AG04450 (cell line): ENCODE measurements at regions not wholly inside any gene's neighbourhood (a gene's known extent, or its start where the extent isn't known, plus 50 kb on each side); places are given as distances from the start of the nearest gene placed in this dataset.

ENCODE experiments used
- CTCF ChIA-PET: fragments of 300-600, 350-600 bp; formaldehyde crosslinking; extraction: SDS; loops from one replicate; lab custom pipeline; 2022; ENCODE audit warnings: antibody characterized with exemption, inconsistent platforms; lab: Charles Lee
- POLR2A ChIA-PET: fragments of 350-600 bp; formaldehyde crosslinking; extraction: SDS; loops from one replicate; lab custom pipeline; 2021; ENCODE audit warnings: antibody characterized with exemption, inconsistent platforms; lab: Yijun Ruan, JAX
- DNase-seq: peaks from one replicate; pipeline ENCODE4 v3.0.0-alpha.2; 2011; ENCODE audit warnings: low read depth, low spot score
- H3K27ac ChIP-seq: one replicate; pipeline ENCODE4 v1.5.1; 2012; ENCODE audit warnings: low read depth, low read length, control low read depth
- H3K27me3 ChIP-seq: one replicate; pipeline ENCODE4 v1.6.0; 2012; ENCODE audit warnings: low read length; ENCODE audit not compliant: control insufficient read depth, insufficient read depth
- H3K4me3 ChIP-seq: 2 replicates; pipeline ENCODE4 v1.5.1; 2011; ENCODE audit warnings: mild to moderate bottlenecking, low read depth, low read length, control low read depth
- H3K9me3 ChIP-seq: 2 replicates; pipeline ENCODE4 v1.5.1; 2012; ENCODE audit warnings: low read length; ENCODE audit not compliant: control insufficient read depth, insufficient read depth
- CTCF ChIP-seq: IDR thresholded peaks from 2 replicates; pipeline ENCODE4 v1.5.1; 2011; ENCODE audit warnings: low read depth, low read length, control low read depth, inconsistent platforms

- H3K27me3 ChIP-seq = peaks cover 33% of the 10 kb centered on the region
These were observed 105.1 kb upstream of the SMIM23 start for GRCh38 chr5:171680485-171680884.

GRCh38 chr5:171681061-171681460 lies 104.6 kb upstream of the SMIM23 start:
- TF ChIP-seq CTCF = no peak
- CTCF ChIA-PET = interaction anchor here (1.2 kb wide), 1 partner anchor 13 kb away, joined by 3 read pairs; no protein-coding TSS in a partner anchor
- Histone ChIP-seq H3K27ac (no peak overlapping the region), H3K27me3 (peaks cover 30% of the 10 kb centered on the region), H3K4me3 (no peak overlapping the region), H3K9me3 (no peaks in the 10 kb centered on the region)
- POLR2A ChIA-PET = no interaction called here
- DNase-seq = no peak

More at GRCh38 chr5:171680485-171680884, 105.1 kb upstream of the SMIM23 start:
- POLR2A ChIA-PET = no interaction called here
- Histone ChIP-seq H3K4me3 (no peak overlapping the region), H3K27ac (no peak overlapping the region), H3K9me3 (no peaks in the 10 kb centered on the region)
- TF ChIP-seq CTCF = no peak
- CTCF ChIA-PET = no interaction called here
- DNase-seq = no peak

- Histone ChIP-seq H3K9me3 (no peaks in the 10 kb centered on the region), H3K27me3 (peaks cover 26% of the 10 kb centered on the region), H3K4me3 (no peak overlapping the region), H3K27ac (no peak overlapping the region)
- ChIA-PET CTCF (interaction anchor here (0.6 to 1.2 kb wide), 2 partner anchors 14 to 25 kb away, joined by 3 to 8 read pairs; no protein-coding TSS in a partner anchor), POLR2A (no interaction called here)
- DNase-seq = no peak
- TF ChIP-seq CTCF = no peak
These were observed 103.9 kb upstream of the SMIM23 start for GRCh38 chr5:171681677-171682076.

GRCh38 chr5:171682801-171683200 lies 102.8 kb upstream of the SMIM23 start:
- POLR2A ChIA-PET = no interaction called here
- no peak overlapping the region for H3K27ac ChIP-seq
- DNase-seq = no peak
- CTCF ChIA-PET = no interaction called here
- no peak for TF ChIP-seq CTCF
- peaks cover 18% of the 10 kb centered on the region for H3K27me3 ChIP-seq
- H3K4me3 ChIP-seq = no peak overlapping the region
- H3K9me3 ChIP-seq = no peaks in the 10 kb centered on the region

GRCh38 chr5:171684169-171684568 lies 101.4 kb upstream of the SMIM23 start:
- ChIA-PET CTCF (no interaction called here), POLR2A (no interaction called here)
- no peaks in the 10 kb centered on the region for H3K9me3 ChIP-seq
- peaks cover 17% of the 10 kb centered on the region for H3K27me3 ChIP-seq
- DNase-seq = no peak
- no peak overlapping the region for H3K27ac ChIP-seq
- TF ChIP-seq CTCF = no peak
- no peak overlapping the region for H3K4me3 ChIP-seq
